Ovary (tissue), 7 donors: ENCODE measurements at regions not wholly inside any gene's neighbourhood (a gene's known extent, or its start where the extent isn't known, plus 50 kb on each side); places are given as distances from the start of the nearest gene placed in this dataset.

Source experiments
- DNase-seq, 5 donors: peaks; one replicate each; pipeline ENCODE4 v3.0.0-alpha.2; 2019 to 2020
- H3K27ac ChIP-seq, 2 donors: fragments of 200-600 bp; one replicate each; pipeline versions ENCODE4 v1.5.1 to v1.8.0; 2019 to 2022
- H3K27me3 ChIP-seq: fragments of 200-600 bp; one replicate; pipeline ENCODE4 v1.8.0; 2022
- H3K36me3 ChIP-seq: fragments of 200-600 bp; sonication (generic); one replicate; pipeline ENCODE4 v1.5.1; 2019
- H3K4me1 ChIP-seq: one replicate; pipeline ENCODE4 v1.8.1; 2013; ENCODE audit warnings: mild to moderate bottlenecking, moderate library complexity; ENCODE audit not compliant: insufficient read depth
- H3K4me3 ChIP-seq: fragments of 200-600 bp; sonication (generic); one replicate; pipeline ENCODE4 v1.5.1; 2017
- H3K9me3 ChIP-seq, 2 donors: fragments of 200-600 bp in 1 of 2; sonication (generic) in 1 of 2; one replicate each; pipeline versions ENCODE4 v1.5.1 to v1.8.1; 2013 to 2019; ENCODE audit warnings: mild to moderate bottlenecking in 1 of 2, moderate library complexity in 1 of 2
- CTCF ChIP-seq, 3 donors: fragments of 450-650 bp in 2 of 3; fragments of 200-600 bp in 1 of 3; IDR thresholded peaks; one replicate each; pipeline versions ENCODE4 v1.5.1 to v1.8.0; 2016 to 2022; ENCODE audit warnings: antibody characterized with exemption in 3 of 3, mild to moderate bottlenecking in 1 of 3
- EP300 ChIP-seq: sonication (generic); formaldehyde crosslinking; IDR thresholded peaks from one replicate; pipeline ENCODE4 v1.6.1; 2017; ENCODE audit warnings: antibody characterized with exemption
- POLR2A ChIP-seq: fragments of 450-650 bp; IDR thresholded peaks from one replicate; pipeline ENCODE4 v1.6.1; 2017; ENCODE audit warnings: antibody characterized with exemption, mild to moderate bottlenecking, moderate library complexity
- WGBS, 3 donors: extraction: QIAGEN DNeasy Blood & Tissue Kit in 1 of 3; methylation state at CpG; one replicate each; pipeline versions ENCODE4 v1.1.5 to v1.1.7; 2013 to 2017; 5-methylcytosine and 5-hydroxymethylcytosine counted together
- intact Hi-C, 4 donors: fragments of 100-400 bp; cut with DNase I; formaldehyde crosslinking; loops; one replicate each; pipeline versions ENCODE4 v1.11.0 to v1.15.1; 2022 to 2023
- donor health status: DM: no; HTN: no; CAD: no; lungs with moderate emphysema.
- donor health status: DM: no; HTN: no; CAD: no.
- donor health status: Bipolar disorder and iron deficiency.
- donor health status: DM: no; HTN: no; CAD: no.
- donor health status: DM: yes; HTN: yes; CAD: no.

GRCh38 chrX:124931958-124932357 is 387.7 kb upstream of the TEX13C start:
- TF ChIP-seq POLR2A (no peak), CTCF (IDR thresholded peaks at IDR 0.05) (no peak), EP300 (no peak)
- no peaks in the 10 kb centered on the region for H3K36me3 ChIP-seq
- H3K27me3 ChIP-seq = no peaks in the 10 kb centered on the region
- 34 to 39% (median 34%) methylated on average over 3 of the region's 3 CpGs for WGBS, 3 donors
- H3K9me3 ChIP-seq = no peaks in the 10 kb centered on the region
- H3K27ac ChIP-seq = no peak overlapping the region
- no peaks in the 10 kb centered on the region for H3K4me1 ChIP-seq
- no peak overlapping the region for H3K4me3 ChIP-seq
- no peak for DNase-seq
- intact Hi-C loops = no loop called here

GRCh38 chrX:124938715-124939114 is 381.0 kb upstream of the TEX13C start:
- intact Hi-C loops = no loop called here
- WGBS, 3 donors = 62 to 69% (median 66%) methylated on average over 2 of the region's 2 CpGs

GRCh38 chrX:124940531-124940930 is 379.1 kb upstream of the TEX13C start:
- H3K36me3 ChIP-seq = no peaks in the 10 kb centered on the region
- no peak overlapping the region for H3K27ac ChIP-seq
- intact Hi-C loops = no loop called here
- TF ChIP-seq CTCF (IDR thresholded peaks at IDR 0.05) (no peak), EP300 (no peak), POLR2A (no peak)
- no peaks in the 10 kb centered on the region for H3K4me1 ChIP-seq
- H3K4me3 ChIP-seq = no peak overlapping the region
- DNase-seq = no peak
- 59 to 66% (median 60%) methylated on average over 3 of the region's 3 CpGs for WGBS, 3 donors
- no peaks in the 10 kb centered on the region for H3K9me3 ChIP-seq
- H3K27me3 ChIP-seq = no peaks in the 10 kb centered on the region

More at GRCh38 chrX:124938715-124939114, 381.0 kb upstream of the TEX13C start:
- Histone ChIP-seq H3K36me3 (no peaks in the 10 kb centered on the region), H3K4me1 (no peaks in the 10 kb centered on the region), H3K9me3 (no peaks in the 10 kb centered on the region), H3K4me3 (no peak overlapping the region), H3K27ac (no peak overlapping the region), H3K27me3 (no peaks in the 10 kb centered on the region)
- TF ChIP-seq POLR2A (no peak), EP300 (no peak), CTCF (IDR thresholded peaks at IDR 0.05) (no peak)
- DNase-seq = no peak

GRCh38 chrX:124954402-124954801 is 365.3 kb upstream of the TEX13C start:
- Histone ChIP-seq H3K4me1 (no peaks in the 10 kb centered on the region), H3K36me3 (no peaks in the 10 kb centered on the region), H3K27me3 (no peaks in the 10 kb centered on the region), H3K27ac (no peak overlapping the region), H3K9me3 (no peaks in the 10 kb centered on the region), H3K4me3 (no peak overlapping the region)
- no peak for DNase-seq
- intact Hi-C loops = no loop called here
- TF ChIP-seq EP300 (no peak), CTCF (IDR thresholded peaks at IDR 0.05) (no peak), POLR2A (no peak)

- H3K27ac ChIP-seq = no peak overlapping the region
- H3K36me3 ChIP-seq = no peaks in the 10 kb centered on the region
- intact Hi-C loops = no loop called here
- H3K4me3 ChIP-seq = no peak overlapping the region
- no peaks in the 10 kb centered on the region for H3K9me3 ChIP-seq
- no peak for DNase-seq
- WGBS, 3 donors = 31 to 41% (median 39%) methylated on average over 2 of the region's 2 CpGs
- TF ChIP-seq POLR2A (no peak), CTCF (IDR thresholded peaks at IDR 0.05) (no peak), EP300 (no peak)
- no peaks in the 10 kb centered on the region for H3K27me3 ChIP-seq
- no peaks in the 10 kb centered on the region for H3K4me1 ChIP-seq
Measured at GRCh38 chrX:124960454-124960853, 359.2 kb upstream of the TEX13C start.
